Vagina (tissue), 2 donors: ENCODE measurements at regions not wholly inside any gene's neighbourhood (a gene's known extent, or its start where the extent isn't known, plus 50 kb on each side); places are given as distances from the start of the nearest gene placed in this dataset.

ENCODE experiments used
- POLR2A ChIP-seq, 2 donors: fragments of 450-650 bp; IDR thresholded peaks; one replicate each; pipeline ENCODE4 v1.6.1; 2017; ENCODE audit warnings: antibody characterized with exemption in 2 of 2, mild to moderate bottlenecking in 2 of 2, moderate library complexity in 2 of 2
- POLR2AphosphoS5 ChIP-seq, 2 donors: sonication (generic); formaldehyde crosslinking; IDR thresholded peaks; one replicate each; pipeline ENCODE4 v1.9.0; 2017; ENCODE audit warnings: antibody characterized with exemption in 2 of 2, mild to moderate bottlenecking in 2 of 2, low read depth in 1 of 2; ENCODE audit not compliant: insufficient read depth in 1 of 2
- TF ChIP-seq, protein P1 (sequence below), 3 experiments: fragments of 450-650 bp in 2 of 3; fragments of 200-600 bp in 1 of 3; sonication (generic) in 1 of 3; IDR thresholded peaks; one replicate each; pipeline ENCODE4 v1.5.1; 2017 to 2019; ENCODE audit warnings: antibody characterized with exemption in 3 of 3, mild to moderate bottlenecking in 2 of 3, moderate library complexity in 2 of 3

DNA sequence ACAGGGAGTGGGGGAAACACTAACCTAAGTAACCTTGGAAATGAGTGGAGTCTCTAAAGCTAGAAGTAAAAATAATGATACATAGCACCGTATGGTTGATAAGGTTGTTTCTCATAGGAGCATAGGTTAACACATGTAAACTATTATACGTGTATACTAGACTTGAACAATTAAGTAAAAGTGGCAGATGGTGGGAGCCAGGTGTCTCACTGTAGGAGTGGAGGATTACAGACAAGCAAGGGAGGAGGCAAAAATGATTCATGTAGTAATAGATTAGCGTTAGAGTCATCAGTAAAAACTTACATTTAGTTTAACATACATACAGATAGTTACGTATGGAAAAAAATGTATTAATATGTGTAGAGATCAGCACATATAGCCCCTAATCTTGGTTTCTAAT, 138.4 kb upstream of the DSCAM start:
- TF ChIP-seq, protein P1, sequence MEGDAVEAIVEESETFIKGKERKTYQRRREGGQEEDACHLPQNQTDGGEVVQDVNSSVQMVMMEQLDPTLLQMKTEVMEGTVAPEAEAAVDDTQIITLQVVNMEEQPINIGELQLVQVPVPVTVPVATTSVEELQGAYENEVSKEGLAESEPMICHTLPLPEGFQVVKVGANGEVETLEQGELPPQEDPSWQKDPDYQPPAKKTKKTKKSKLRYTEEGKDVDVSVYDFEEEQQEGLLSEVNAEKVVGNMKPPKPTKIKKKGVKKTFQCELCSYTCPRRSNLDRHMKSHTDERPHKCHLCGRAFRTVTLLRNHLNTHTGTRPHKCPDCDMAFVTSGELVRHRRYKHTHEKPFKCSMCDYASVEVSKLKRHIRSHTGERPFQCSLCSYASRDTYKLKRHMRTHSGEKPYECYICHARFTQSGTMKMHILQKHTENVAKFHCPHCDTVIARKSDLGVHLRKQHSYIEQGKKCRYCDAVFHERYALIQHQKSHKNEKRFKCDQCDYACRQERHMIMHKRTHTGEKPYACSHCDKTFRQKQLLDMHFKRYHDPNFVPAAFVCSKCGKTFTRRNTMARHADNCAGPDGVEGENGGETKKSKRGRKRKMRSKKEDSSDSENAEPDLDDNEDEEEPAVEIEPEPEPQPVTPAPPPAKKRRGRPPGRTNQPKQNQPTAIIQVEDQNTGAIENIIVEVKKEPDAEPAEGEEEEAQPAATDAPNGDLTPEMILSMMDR (IDR thresholded peaks at IDR 0.05), result no peak
- TF ChIP-seq POLR2A (IDR thresholded peaks at IDR 0.05) (no peak), POLR2AphosphoS5 (IDR thresholded peaks at IDR 0.05; ENCODE audit: insufficient read depth in 1 of 2, low read depth in 1 of 2) (no peak)
